SK-N-SH (cell line): ENCODE measurements at regions not wholly inside any gene's neighbourhood (a gene's known extent, or its start where the extent isn't known, plus 50 kb on each side); places are given as distances from the start of the nearest gene placed in this dataset.

Experiments
- CTCF ChIP-seq: fragments of 200-600 bp; sonication (generic); IDR thresholded peaks from 2 replicates; pipeline ENCODE4 v1.6.1; 2017; ENCODE audit warnings: antibody characterized with exemption, mild to moderate bottlenecking, moderate library complexity
- ELF1 ChIP-seq: IDR thresholded peaks from 2 replicates; pipeline ENCODE4 v1.4.0; 2012
- RAD21 ChIP-seq: IDR thresholded peaks from 2 replicates; pipeline ENCODE4 v1.6.1; 2012; ENCODE audit warnings: mild to moderate bottlenecking, low read length
- ZBTB33 ChIP-seq: IDR thresholded peaks from 2 replicates; pipeline ENCODE4 v1.4.0; 2012; ENCODE audit warnings: low read depth, borderline replicate concordance

GRCh38 chr2:234204480-234204879 lies 154.0 kb downstream of the SPP2 start:
- no peak for TF ChIP-seq ELF1
- TF ChIP-seq CTCF, result no peak
- no peak for TF ChIP-seq ZBTB33
- TF ChIP-seq RAD21, result no peak
